ENCODE measurements at regions not wholly inside any gene's neighbourhood (a gene's known extent, or its start where the extent isn't known, plus 50 kb on each side); places are given as distances from the start of the nearest gene placed in this dataset.

DNA sequence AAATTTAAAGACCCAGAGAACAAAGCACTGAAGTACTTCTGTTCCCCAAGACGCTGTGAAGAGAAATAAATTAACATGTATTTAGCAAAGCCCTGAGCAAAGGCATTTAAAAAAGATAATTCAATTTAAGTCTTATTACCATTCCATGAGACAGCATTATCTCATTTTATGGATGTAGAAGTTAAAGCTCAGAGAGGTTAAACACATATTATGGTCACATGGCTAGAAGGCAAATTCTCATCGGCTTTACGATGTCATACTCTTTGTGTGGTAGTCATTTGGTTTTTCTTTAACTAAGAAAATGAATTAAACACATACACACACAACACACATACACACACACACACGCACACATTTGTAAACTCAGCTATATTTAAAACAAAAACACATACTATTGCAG lies 262.7 kb downstream of the HS3ST1 start:
- TF ChIP-seq POLR2A (IDR thresholded peaks at IDR 0.05): no peak
- TF ChIP-seq, protein P1, sequence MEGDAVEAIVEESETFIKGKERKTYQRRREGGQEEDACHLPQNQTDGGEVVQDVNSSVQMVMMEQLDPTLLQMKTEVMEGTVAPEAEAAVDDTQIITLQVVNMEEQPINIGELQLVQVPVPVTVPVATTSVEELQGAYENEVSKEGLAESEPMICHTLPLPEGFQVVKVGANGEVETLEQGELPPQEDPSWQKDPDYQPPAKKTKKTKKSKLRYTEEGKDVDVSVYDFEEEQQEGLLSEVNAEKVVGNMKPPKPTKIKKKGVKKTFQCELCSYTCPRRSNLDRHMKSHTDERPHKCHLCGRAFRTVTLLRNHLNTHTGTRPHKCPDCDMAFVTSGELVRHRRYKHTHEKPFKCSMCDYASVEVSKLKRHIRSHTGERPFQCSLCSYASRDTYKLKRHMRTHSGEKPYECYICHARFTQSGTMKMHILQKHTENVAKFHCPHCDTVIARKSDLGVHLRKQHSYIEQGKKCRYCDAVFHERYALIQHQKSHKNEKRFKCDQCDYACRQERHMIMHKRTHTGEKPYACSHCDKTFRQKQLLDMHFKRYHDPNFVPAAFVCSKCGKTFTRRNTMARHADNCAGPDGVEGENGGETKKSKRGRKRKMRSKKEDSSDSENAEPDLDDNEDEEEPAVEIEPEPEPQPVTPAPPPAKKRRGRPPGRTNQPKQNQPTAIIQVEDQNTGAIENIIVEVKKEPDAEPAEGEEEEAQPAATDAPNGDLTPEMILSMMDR (IDR thresholded peaks at IDR 0.05): no peak
- WGBS, 2 donors: 76 to 77% methylated on average over 4 of the region's 4 CpGs
- no peak for DNase-seq (ENCODE audit: low spot score in 2 of 2)

DNA sequence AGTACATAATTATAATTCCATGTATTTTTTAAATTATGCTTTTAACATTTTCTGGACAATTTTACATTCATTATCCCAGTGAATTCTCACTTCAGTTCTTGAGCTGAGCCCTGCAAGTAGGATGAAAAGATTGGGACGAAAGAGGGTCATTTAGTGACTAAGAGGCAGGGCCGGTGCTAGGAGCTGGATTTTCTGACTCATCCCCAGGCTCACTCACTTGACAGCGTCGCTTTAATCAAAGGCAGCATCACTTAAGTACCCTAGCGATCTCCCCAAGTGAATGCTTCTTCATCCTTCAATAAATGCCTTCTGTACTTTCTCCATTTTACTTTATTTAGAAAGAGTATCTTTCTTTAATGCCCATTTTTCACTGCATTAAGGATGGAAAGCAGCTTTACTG lies 263.6 kb downstream of the HS3ST1 start:
- no peak overlapping the region for H3K4me3 ChIP-seq (ENCODE audit: low read depth, poor library complexity, severe bottlenecking)
- no peak for DNase-seq (ENCODE audit: low spot score in 2 of 2)
- TF ChIP-seq POLR2A (IDR thresholded peaks at IDR 0.05): no peak
- TF ChIP-seq, protein P1 (IDR thresholded peaks at IDR 0.05): no peak
- WGBS, 2 donors: 54 to 59% methylated on average over 5 of the region's 5 CpGs
- intact Hi-C loops (cut with DNase I; ENCODE audit: low total_unique reads): no loop called here

More for the DNA sequence above, 262.7 kb downstream of the HS3ST1 start:
- intact Hi-C loops (cut with DNase I; ENCODE audit: low total_unique reads): no loop called here
- no peak overlapping the region for H3K4me3 ChIP-seq (ENCODE audit: low read depth, poor library complexity, severe bottlenecking)

DNA sequence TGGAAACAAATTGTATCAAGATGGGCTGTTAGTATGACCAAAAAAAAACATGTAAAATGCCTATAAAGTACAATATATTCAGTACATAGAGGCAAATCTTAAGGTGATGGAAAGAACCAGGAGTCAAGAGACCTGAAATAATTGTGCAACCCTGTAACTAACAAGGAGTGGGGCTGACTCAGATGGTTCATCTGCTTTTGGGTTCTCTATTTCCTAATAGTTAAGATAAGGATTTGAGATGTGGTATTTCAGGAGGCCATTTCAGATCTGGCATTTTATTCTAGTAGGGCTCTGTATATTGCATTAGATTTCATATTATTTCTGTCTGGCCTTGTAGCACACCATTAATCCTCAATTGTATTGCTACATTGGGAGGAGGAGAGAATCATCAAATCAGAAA lies 268.4 kb downstream of the HS3ST1 start:
- DNase-seq (ENCODE audit: low spot score in 2 of 2): no peak
- intact Hi-C loops (cut with DNase I; ENCODE audit: low total_unique reads): no loop called here

DNA sequence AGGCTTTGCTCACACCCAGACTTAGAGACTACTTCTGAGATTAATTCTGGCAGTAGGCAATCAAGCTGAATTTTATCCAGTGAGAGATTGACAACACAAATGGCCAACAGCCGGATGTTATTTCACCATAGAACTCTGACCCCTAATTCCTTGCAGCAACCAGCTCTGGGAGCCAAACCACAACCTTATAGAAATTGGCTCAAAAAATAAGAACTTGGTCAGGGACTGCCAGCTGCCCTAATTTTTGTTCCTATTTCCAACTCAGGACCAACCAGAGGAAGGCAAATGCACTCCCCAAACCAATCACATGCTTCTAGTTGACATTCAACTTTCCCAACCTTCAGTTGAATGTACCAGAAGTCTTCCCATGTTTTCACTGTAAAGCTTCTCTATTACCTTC lies 269.7 kb downstream of the HS3ST1 start:
- no peak for DNase-seq (ENCODE audit: low spot score in 2 of 2)
- no peak for TF ChIP-seq POLR2A (IDR thresholded peaks at IDR 0.05)
- TF ChIP-seq, protein P1 (IDR thresholded peaks at IDR 0.05): no peak
- intact Hi-C loops (cut with DNase I; ENCODE audit: low total_unique reads): no loop called here
- no peak overlapping the region for H3K4me3 ChIP-seq (ENCODE audit: low read depth, poor library complexity, severe bottlenecking)
- 68 to 74% methylated on average over 1 of the region's 1 CpG for WGBS, 2 donors

More for the DNA sequence above, 268.4 kb downstream of the HS3ST1 start:
- TF ChIP-seq POLR2A (IDR thresholded peaks at IDR 0.05): no peak
- TF ChIP-seq, protein P1 (IDR thresholded peaks at IDR 0.05): no peak
- H3K4me3 ChIP-seq (ENCODE audit: low read depth, poor library complexity, severe bottlenecking): no peak overlapping the region

DNA sequence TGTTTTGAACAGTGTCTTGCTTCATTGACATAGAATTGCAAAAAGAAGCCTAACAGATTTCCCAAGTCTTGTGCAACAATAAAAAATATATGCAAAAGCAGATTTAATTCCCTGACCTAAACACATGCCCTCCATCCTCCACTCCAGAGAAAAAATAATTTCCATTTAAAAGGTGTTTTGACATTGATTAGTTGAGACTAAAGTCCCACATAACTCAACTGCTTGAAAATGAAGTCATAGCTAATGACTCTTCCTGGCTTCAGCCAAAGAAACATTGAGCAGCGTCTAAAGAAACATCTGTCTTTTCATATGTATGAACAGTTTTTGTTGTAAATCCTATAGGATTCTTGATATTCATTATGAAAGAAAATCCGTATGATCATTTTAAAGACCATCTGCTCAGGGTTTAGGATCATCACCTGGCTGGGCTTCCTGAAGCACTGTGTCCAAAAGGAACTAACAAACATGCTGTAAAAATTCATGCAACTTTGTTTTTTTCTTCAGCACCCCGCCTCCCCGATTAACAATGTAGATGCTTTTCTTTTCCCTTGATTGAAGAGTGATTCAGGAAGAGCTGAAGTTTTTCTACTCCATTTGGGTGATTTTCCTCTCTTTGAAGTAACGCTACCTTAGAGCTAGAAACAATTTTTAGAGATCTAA lies 273.4 kb downstream of the HS3ST1 start:
- 50 to 57% methylated on average over 5 of the region's 5 CpGs for WGBS, 2 donors
- TF ChIP-seq POLR2A (IDR thresholded peaks at IDR 0.05): no peak
- TF ChIP-seq, protein P1 (IDR thresholded peaks at IDR 0.05): no peak
- H3K4me3 ChIP-seq (ENCODE audit: low read depth, poor library complexity, severe bottlenecking): no peak overlapping the region
- intact Hi-C loops (cut with DNase I; ENCODE audit: low total_unique reads): no loop called here
- DNase-seq (ENCODE audit: low spot score in 2 of 2): no peak

DNA sequence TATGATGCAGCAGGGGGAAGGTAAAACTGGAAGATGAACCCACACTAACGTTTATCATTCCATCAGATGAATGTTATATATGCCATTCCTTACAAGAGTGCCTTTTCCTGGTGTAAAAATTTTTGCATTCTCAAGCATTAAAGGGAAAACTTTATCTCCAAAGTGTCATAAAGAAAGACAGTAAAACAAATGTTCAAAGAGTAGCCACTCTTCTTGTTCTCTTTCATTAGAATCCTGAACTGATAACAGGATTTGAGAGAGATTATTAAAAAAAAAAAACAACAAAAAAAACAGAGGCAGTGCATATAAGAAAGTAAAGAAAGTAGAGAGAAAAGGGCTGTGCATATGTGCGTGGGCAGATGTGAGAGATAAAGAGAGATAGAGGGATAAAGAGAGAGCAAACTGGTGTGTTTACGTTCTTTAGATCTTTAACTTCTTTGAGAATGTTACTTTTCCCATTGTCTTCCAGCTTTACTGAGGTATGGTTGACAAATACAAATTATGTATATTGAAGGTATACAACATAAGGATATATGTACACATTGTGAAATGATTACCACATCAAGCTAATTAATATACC lies 275.4 kb downstream of the HS3ST1 start:
- WGBS, 2 donors: 56 to 58% methylated on average over 3 of the region's 3 CpGs
- TF ChIP-seq, protein P1 (IDR thresholded peaks at IDR 0.05): no peak
- intact Hi-C loops (cut with DNase I; ENCODE audit: low total_unique reads): no loop called here

More for the DNA sequence above, 275.4 kb downstream of the HS3ST1 start:
- no peak overlapping the region for H3K4me3 ChIP-seq (ENCODE audit: low read depth, poor library complexity, severe bottlenecking)
- no peak for DNase-seq (ENCODE audit: low spot score in 2 of 2)
